K562 (cell line): ENCODE measurements at regions not wholly inside any gene's neighbourhood (a gene's known extent, or its start where the extent isn't known, plus 50 kb on each side); places are given as distances from the start of the nearest gene placed in this dataset.

Experiments used
- BDP1 ChIP-seq: IDR thresholded peaks from 3 replicates; pipeline ENCODE4 v1.6.1; 2011; ENCODE audit not compliant: insufficient read length, insufficient read depth
- BMI1 ChIP-seq: fragments of 150-350 bp; IDR thresholded peaks from 2 replicates; pipeline ENCODE4 v1.6.1; 2014; ENCODE audit warnings: low read length
- GABPA ChIP-seq: fragments of 200-800 bp; sonication (Bioruptor generic); conservative IDR thresholded peaks from 2 replicates; pipeline ENCODE4 v1.6.1; 2016; ENCODE audit warnings: low read depth, missing genetic modification characterization, missing compliant biosample characterization
- ZNF24 ChIP-seq: fragments of 450-650 bp; IDR thresholded peaks from 2 replicates; pipeline ENCODE4 v1.6.1; 2016
- TF ChIP-seq, protein P1 (sequence below): sonication (generic); formaldehyde crosslinking; IDR thresholded peaks from 2 replicates; pipeline ENCODE4 v1.8.1; 2023; ENCODE audit warnings: mild to moderate bottlenecking, missing genetic modification reagents
- TF ChIP-seq, protein P2 (sequence below): fragments of 450-650 bp; IDR thresholded peaks from 2 replicates; pipeline ENCODE4 v1.6.1; 2016; ENCODE audit warnings: borderline replicate concordance
- TF ChIP-seq, protein P3 (sequence below): IDR thresholded peaks from 3 replicates; pipeline ENCODE4 v1.6.1; 2011; ENCODE audit warnings: borderline replicate concordance, mild to moderate bottlenecking; ENCODE audit not compliant: insufficient read length, insufficient read depth
- TF ChIP-seq, protein P4 (sequence below): fragments of 450-650 bp; conservative IDR thresholded peaks from 2 replicates; pipeline ENCODE4 v1.6.1; 2016; ENCODE audit warnings: missing genetic modification characterization, low read depth, mild to moderate bottlenecking, missing compliant biosample characterization, moderate library complexity

DNA sequence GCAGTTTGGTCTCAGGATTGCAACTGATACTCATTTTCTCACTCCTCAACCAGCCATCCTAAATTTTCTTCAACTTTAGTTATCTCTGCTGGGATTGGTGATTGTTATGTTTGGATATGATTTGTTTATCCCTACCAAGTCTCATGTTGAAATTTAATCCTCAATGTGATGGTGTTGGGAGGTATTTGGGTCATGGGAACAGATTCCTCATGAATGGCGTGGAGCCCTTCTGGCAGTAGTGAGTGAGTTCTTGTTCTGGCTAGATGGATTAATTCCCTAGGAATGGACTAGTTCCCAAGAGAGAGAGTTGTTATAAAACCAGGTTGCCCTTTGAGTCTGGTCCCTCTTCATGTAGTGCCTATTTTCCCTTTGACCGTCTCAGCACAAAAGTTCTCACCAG is 399.9 kb downstream of the SQOR start:
- TF ChIP-seq, protein P1, sequence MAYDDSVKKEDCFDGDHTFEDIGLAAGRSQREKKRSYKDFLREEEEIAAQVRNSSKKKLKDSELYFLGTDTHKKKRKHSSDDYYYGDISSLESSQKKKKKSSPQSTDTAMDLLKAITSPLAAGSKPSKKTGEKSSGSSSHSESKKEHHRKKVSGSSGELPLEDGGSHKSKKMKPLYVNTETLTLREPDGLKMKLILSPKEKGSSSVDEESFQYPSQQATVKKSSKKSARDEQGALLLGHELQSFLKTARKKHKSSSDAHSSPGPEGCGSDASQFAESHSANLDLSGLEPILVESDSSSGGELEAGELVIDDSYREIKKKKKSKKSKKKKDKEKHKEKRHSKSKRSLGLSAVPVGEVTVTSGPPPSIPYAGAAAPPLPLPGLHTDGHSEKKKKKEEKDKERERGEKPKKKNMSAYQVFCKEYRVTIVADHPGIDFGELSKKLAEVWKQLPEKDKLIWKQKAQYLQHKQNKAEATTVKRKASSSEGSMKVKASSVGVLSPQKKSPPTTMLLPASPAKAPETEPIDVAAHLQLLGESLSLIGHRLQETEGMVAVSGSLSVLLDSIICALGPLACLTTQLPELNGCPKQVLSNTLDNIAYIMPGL, result no peak
- TF ChIP-seq GABPA (tag) (no peak), BMI1 (no peak), BDP1 (no peak), ZNF24 (no peak)
- TF ChIP-seq, protein P2, sequence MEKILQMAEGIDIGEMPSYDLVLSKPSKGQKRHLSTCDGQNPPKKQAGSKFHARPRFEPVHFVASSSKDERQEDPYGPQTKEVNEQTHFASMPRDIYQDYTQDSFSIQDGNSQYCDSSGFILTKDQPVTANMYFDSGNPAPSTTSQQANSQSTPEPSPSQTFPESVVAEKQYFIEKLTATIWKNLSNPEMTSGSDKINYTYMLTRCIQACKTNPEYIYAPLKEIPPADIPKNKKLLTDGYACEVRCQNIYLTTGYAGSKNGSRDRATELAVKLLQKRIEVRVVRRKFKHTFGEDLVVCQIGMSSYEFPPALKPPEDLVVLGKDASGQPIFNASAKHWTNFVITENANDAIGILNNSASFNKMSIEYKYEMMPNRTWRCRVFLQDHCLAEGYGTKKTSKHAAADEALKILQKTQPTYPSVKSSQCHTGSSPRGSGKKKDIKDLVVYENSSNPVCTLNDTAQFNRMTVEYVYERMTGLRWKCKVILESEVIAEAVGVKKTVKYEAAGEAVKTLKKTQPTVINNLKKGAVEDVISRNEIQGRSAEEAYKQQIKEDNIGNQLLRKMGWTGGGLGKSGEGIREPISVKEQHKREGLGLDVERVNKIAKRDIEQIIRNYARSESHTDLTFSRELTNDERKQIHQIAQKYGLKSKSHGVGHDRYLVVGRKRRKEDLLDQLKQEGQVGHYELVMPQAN, result no peak
- TF ChIP-seq, protein P3, sequence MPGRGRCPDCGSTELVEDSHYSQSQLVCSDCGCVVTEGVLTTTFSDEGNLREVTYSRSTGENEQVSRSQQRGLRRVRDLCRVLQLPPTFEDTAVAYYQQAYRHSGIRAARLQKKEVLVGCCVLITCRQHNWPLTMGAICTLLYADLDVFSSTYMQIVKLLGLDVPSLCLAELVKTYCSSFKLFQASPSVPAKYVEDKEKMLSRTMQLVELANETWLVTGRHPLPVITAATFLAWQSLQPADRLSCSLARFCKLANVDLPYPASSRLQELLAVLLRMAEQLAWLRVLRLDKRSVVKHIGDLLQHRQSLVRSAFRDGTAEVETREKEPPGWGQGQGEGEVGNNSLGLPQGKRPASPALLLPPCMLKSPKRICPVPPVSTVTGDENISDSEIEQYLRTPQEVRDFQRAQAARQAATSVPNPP, result no peak
- TF ChIP-seq, protein P4, sequence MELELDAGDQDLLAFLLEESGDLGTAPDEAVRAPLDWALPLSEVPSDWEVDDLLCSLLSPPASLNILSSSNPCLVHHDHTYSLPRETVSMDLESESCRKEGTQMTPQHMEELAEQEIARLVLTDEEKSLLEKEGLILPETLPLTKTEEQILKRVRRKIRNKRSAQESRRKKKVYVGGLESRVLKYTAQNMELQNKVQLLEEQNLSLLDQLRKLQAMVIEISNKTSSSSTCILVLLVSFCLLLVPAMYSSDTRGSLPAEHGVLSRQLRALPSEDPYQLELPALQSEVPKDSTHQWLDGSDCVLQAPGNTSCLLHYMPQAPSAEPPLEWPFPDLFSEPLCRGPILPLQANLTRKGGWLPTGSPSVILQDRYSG (tag), result no peak
